BJ (cell line): ENCODE measurements at regions not wholly inside any gene's neighbourhood (a gene's known extent, or its start where the extent isn't known, plus 50 kb on each side); places are given as distances from the start of the nearest gene placed in this dataset.

Experiments
- CTCF ChIA-PET: fragments of 350-600 bp; formaldehyde crosslinking; extraction: SDS; loops from one replicate; lab custom pipeline; 2021; ENCODE audit warnings: antibody characterized with exemption, inconsistent platforms; lab: Yijun Ruan, JAX
- POLR2A ChIA-PET: fragments of 300-600 bp; sonication (Branson Sonifier 250); formaldehyde crosslinking; extraction: SDS; loops from one replicate; lab custom pipeline; 2021; ENCODE audit warnings: antibody characterized with exemption; lab: Charles Lee
- DNase-seq: peaks from one replicate; pipeline ENCODE4 v3.0.0-alpha.2; 2011; ENCODE audit warnings: low read depth
- H3K27me3 ChIP-seq: 2 replicates; pipeline ENCODE4 v1.6.0; 2011; ENCODE audit warnings: low read length; ENCODE audit not compliant: control insufficient read depth, insufficient read depth
- H3K36me3 ChIP-seq: 2 replicates; pipeline ENCODE4 v1.5.1; 2011; ENCODE audit warnings: low read length; ENCODE audit not compliant: control insufficient read depth, insufficient read depth
- H3K4me3 ChIP-seq: 2 replicates; pipeline ENCODE4 v1.5.1; 2011; ENCODE audit warnings: low read depth, mild to moderate bottlenecking, control low read depth, low read length
- TF ChIP-seq, protein P1 (sequence below): IDR thresholded peaks from 2 replicates; pipeline ENCODE4 v1.5.1; 2011; ENCODE audit warnings: low read depth, mild to moderate bottlenecking, control low read depth, inconsistent platforms, low read length, moderate library complexity; ENCODE audit not compliant: insufficient read depth

DNA sequence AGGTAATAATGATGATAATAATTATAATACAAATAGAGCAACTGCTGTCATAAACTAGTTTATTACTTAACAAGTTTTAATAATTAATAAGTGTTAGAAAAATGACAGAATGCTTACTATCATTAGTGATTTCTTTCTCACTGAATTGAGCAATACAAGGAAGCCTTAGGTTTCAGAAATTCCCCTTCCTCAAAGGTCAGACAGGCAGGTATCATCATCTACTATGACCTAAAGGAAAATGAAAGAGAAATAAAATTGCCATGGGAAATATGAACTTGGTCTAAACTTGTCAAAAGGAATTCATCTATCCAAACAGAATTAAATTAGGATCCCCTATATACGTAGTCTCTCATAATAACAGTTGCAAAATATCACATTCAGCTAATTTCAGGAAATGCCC, 56.3 kb upstream of the SLC7A11 start:
- DNase-seq = no peak
- CTCF ChIA-PET = no interaction called here
- POLR2A ChIA-PET = no interaction called here
- H3K36me3 ChIP-seq = no peaks in the 10 kb centered on the region
- TF ChIP-seq, protein P1, sequence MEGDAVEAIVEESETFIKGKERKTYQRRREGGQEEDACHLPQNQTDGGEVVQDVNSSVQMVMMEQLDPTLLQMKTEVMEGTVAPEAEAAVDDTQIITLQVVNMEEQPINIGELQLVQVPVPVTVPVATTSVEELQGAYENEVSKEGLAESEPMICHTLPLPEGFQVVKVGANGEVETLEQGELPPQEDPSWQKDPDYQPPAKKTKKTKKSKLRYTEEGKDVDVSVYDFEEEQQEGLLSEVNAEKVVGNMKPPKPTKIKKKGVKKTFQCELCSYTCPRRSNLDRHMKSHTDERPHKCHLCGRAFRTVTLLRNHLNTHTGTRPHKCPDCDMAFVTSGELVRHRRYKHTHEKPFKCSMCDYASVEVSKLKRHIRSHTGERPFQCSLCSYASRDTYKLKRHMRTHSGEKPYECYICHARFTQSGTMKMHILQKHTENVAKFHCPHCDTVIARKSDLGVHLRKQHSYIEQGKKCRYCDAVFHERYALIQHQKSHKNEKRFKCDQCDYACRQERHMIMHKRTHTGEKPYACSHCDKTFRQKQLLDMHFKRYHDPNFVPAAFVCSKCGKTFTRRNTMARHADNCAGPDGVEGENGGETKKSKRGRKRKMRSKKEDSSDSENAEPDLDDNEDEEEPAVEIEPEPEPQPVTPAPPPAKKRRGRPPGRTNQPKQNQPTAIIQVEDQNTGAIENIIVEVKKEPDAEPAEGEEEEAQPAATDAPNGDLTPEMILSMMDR = no peak
- H3K4me3 ChIP-seq = no peak overlapping the region
- H3K27me3 ChIP-seq = no peaks in the 10 kb centered on the region; the same call in 1 of the 2 replicates

- Histone ChIP-seq H3K36me3 (no peaks in the 10 kb centered on the region), H3K4me3 (no peak overlapping the region), H3K27me3 (no peaks in the 10 kb centered on the region; the same call in 1 of the 2 replicates)
- TF ChIP-seq, protein P1 = no peak
- POLR2A ChIA-PET = no interaction called here
- CTCF ChIA-PET = interaction anchor here (1.4 kb wide), 1 partner anchor 32 kb away, joined by 3 read pairs; no protein-coding TSS in a partner anchor
- no peak for DNase-seq
Measured at GRCh38 chr4:138297743-138298405, 55.7 kb upstream of the SLC7A11 start.

DNA sequence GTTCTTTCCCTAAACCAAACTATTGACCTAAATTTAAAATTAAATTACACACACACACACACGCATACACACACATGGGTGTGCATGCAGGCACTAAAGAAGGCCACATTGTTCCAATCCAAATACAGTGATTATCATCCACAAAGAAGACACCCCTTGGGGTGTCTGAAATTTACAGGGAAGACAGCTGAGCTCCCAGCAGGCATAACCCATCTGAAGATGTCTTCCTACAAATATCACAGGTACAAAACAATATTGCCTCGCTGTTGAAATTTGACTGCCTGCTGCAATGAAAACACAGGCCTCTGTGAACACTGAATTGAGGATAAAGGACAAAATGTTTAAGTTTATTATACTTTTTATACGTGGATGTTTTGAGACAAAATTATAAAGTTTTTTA, 50.2 kb upstream of the SLC7A11 start:
- no peak overlapping the region for H3K4me3 ChIP-seq
- ChIA-PET POLR2A (no interaction called here), CTCF (no interaction called here)
- TF ChIP-seq, protein P1 = no peak
- H3K27me3 ChIP-seq = no peaks in the 10 kb centered on the region; the same call in 1 of the 2 replicates
- no peak for DNase-seq
- no peaks in the 10 kb centered on the region for H3K36me3 ChIP-seq
